ENCODE measurements at regions not wholly inside any gene's neighbourhood (a gene's known extent, or its start where the extent isn't known, plus 50 kb on each side); places are given as distances from the start of the nearest gene placed in this dataset.

DNA sequence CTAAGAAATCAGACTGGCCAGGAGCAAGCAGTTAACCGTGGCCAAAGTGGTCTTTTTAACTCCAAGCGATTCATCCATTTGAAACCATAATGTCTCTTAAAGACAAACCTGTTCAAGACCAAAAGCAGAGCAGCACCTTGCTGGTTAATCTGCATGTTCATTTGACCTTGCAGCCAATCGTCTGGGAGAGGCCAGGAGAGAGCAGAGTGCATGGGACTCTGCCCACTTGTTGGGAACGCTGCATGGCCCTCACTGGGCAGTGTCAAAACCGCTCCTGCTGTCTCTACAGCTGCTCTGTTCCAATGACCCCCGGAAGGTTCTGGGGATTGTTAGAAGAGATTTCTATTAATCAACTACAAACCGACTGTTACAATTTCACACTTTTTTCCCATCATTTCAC lies 79.6 kb downstream of the OLIG3 start:
- TF ChIP-seq POLR2AphosphoS5 (IDR thresholded peaks at IDR 0.05; ENCODE audit: borderline replicate concordance, low read depth, low read length) (no peak), FOXP2 (optimal IDR thresholded peaks at IDR 0.05; ENCODE audit: control extremely low read depth, extremely low read length, insufficient read depth) (no peak), EZH2 (IDR thresholded peaks at IDR 0.05) (no peak)
